Hepatocyte (in vitro differentiated cells): ENCODE measurements at regions not wholly inside any gene's neighbourhood (a gene's known extent, or its start where the extent isn't known, plus 50 kb on each side); places are given as distances from the start of the nearest gene placed in this dataset.
"Not testable (repeated sequence)": the region's sequence is repeated elsewhere in the genome, so short reads cannot be mapped to it uniquely, and the experiment has no call there.

Experiments
- DNase-seq: peaks from one replicate; pipeline ENCODE4 v3.0.0-alpha.2; 2016; ENCODE audit warnings: low spot score
- H2AFZ ChIP-seq: fragments of 200-600 bp; sonication (generic); 2 replicates; pipeline ENCODE4 v1.6.0; 2016; ENCODE audit warnings: antibody characterized with exemption, mild to moderate bottlenecking
- H3K27ac ChIP-seq: fragments of 200-600 bp; sonication (generic); 2 replicates; pipeline ENCODE4 v1.5.1; 2016; ENCODE audit warnings: mild to moderate bottlenecking
- H3K27me3 ChIP-seq: fragments of 200-600 bp; sonication (generic); 2 replicates; pipeline ENCODE4 v1.6.1; 2016
- H3K36me3 ChIP-seq: fragments of 200-600 bp; sonication (generic); replicated peaks from 2 replicates; pipeline ENCODE4 v1.5.1; 2016; ENCODE audit warnings: low read depth; ENCODE audit not compliant: insufficient read depth
- H3K4me1 ChIP-seq: fragments of 200-600 bp; sonication (generic); 2 replicates; pipeline ENCODE4 v1.5.1; 2016; ENCODE audit warnings: mild to moderate bottlenecking, moderate library complexity; ENCODE audit not compliant: insufficient read depth
- H3K4me2 ChIP-seq: fragments of 200-600 bp; sonication (generic); 2 replicates; pipeline ENCODE4 v1.6.0; 2016
- H3K4me3 ChIP-seq: fragments of 200-600 bp; sonication (generic); 2 replicates; pipeline ENCODE4 v1.5.1; 2016; ENCODE audit warnings: mild to moderate bottlenecking
- H3K79me2 ChIP-seq: fragments of 200-600 bp; sonication (generic); 2 replicates; pipeline ENCODE4 v1.6.0; 2017; ENCODE audit warnings: mild to moderate bottlenecking
- H3K9me2 ChIP-seq: fragments of 200-600 bp; sonication (generic); replicated peaks from 2 replicates; pipeline ENCODE4 v1.6.0; 2017; ENCODE audit warnings: mild to moderate bottlenecking; ENCODE audit not compliant: insufficient read depth
- H3K9me3 ChIP-seq: fragments of 200-600 bp; sonication (generic); 2 replicates; pipeline ENCODE4 v1.5.1; 2016; ENCODE audit warnings: low read depth, mild to moderate bottlenecking
- H4K20me1 ChIP-seq: fragments of 200-600 bp; sonication (generic); 2 replicates; pipeline ENCODE4 v1.6.0; 2016; ENCODE audit warnings: mild to moderate bottlenecking; ENCODE audit not compliant: insufficient read depth, poor library complexity, severe bottlenecking
- EZH2 ChIP-seq: fragments of 200-600 bp; sonication (generic); IDR thresholded peaks from 2 replicates; pipeline ENCODE4 v1.6.1; 2016; ENCODE audit warnings: antibody characterized with exemption, mild to moderate bottlenecking, borderline replicate concordance
- EZH2phosphoT487 ChIP-seq: fragments of 200-600 bp; sonication (generic); IDR thresholded peaks from one replicate; pipeline ENCODE4 v1.6.1; 2018; ENCODE audit warnings: antibody characterized with exemption, mild to moderate bottlenecking, low read depth, moderate library complexity; ENCODE audit not compliant: unreplicated experiment, severe bottlenecking
- WGBS: methylation state at CpG from one replicate; pipeline ENCODE4 v1.1.6; 2016; ENCODE audit warnings: low lambda C conversion rate; ENCODE audit errors: missing lambda C conversion rate; 5-methylcytosine and 5-hydroxymethylcytosine counted together
- TF ChIP-seq, protein P1 (sequence below): fragments of 200-600 bp; sonication (generic); IDR thresholded peaks from 2 replicates; pipeline ENCODE4 v1.5.1; 2016; ENCODE audit warnings: antibody characterized with exemption, mild to moderate bottlenecking; ENCODE audit not compliant: poor library complexity

DNA sequence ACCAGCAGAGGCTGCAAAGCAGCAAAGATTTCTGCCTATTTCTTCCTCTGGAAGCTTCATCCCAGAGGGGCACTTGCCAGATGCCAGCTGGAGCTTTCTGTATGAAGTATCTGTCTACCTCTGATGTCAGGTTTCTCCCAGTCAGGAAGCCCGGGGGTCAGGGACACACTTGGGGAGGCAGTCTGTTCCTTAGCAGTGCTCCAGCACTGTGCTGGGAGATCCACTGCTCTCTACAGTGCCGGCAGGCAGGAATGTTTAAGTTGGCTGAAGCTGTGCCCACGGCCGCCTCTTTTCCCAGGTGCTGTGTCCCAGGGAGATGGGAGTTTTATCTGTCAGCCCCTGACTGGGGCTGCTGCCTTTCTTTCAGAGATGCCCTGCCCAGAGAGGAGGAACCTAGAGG, 631.1 kb upstream of the HTR1E start:
- no peaks in the 10 kb centered on the region for H3K9me2 ChIP-seq
- H3K9me3 ChIP-seq: no peaks in the 10 kb centered on the region
- DNase-seq: no peak
- no peaks in the 10 kb centered on the region for H3K27me3 ChIP-seq
- no peak overlapping the region for H3K27ac ChIP-seq
- H3K4me2 ChIP-seq: no peak overlapping the region
- no peak overlapping the region for H2AFZ ChIP-seq
- H3K79me2 ChIP-seq: no peaks in the 10 kb centered on the region
- no peaks in the 10 kb centered on the region for H3K4me1 ChIP-seq
- no peaks in the 10 kb centered on the region for H4K20me1 ChIP-seq
- H3K4me3 ChIP-seq: no peak overlapping the region
- no peak for TF ChIP-seq EZH2
- TF ChIP-seq, protein P1, sequence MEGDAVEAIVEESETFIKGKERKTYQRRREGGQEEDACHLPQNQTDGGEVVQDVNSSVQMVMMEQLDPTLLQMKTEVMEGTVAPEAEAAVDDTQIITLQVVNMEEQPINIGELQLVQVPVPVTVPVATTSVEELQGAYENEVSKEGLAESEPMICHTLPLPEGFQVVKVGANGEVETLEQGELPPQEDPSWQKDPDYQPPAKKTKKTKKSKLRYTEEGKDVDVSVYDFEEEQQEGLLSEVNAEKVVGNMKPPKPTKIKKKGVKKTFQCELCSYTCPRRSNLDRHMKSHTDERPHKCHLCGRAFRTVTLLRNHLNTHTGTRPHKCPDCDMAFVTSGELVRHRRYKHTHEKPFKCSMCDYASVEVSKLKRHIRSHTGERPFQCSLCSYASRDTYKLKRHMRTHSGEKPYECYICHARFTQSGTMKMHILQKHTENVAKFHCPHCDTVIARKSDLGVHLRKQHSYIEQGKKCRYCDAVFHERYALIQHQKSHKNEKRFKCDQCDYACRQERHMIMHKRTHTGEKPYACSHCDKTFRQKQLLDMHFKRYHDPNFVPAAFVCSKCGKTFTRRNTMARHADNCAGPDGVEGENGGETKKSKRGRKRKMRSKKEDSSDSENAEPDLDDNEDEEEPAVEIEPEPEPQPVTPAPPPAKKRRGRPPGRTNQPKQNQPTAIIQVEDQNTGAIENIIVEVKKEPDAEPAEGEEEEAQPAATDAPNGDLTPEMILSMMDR: no peak
- no peak for TF ChIP-seq EZH2phosphoT487
- H3K36me3 ChIP-seq: no peaks in the 10 kb centered on the region
- 83% methylated on average over 4 of the region's 4 CpGs for WGBS

GRCh38 chr6:86285876-86286275, 643.2 kb upstream of the SYNCRIP start:
- H4K20me1 ChIP-seq: no peaks in the 10 kb centered on the region
- no peaks in the 10 kb centered on the region for H3K27me3 ChIP-seq
- no peak for DNase-seq
- H3K36me3 ChIP-seq: no peaks in the 10 kb centered on the region
- H3K79me2 ChIP-seq: no peaks in the 10 kb centered on the region
- no peaks in the 10 kb centered on the region for H3K9me3 ChIP-seq
- H3K4me3 ChIP-seq: no peak overlapping the region
- H3K9me2 ChIP-seq: no peaks in the 10 kb centered on the region
- H2AFZ ChIP-seq: no peak overlapping the region
- H3K27ac ChIP-seq: no peak overlapping the region
- TF ChIP-seq EZH2 (no peak), EZH2phosphoT487 (no peak)
- TF ChIP-seq, protein P1: no peak
- no peaks in the 10 kb centered on the region for H3K4me1 ChIP-seq
- no peak overlapping the region for H3K4me2 ChIP-seq

DNA sequence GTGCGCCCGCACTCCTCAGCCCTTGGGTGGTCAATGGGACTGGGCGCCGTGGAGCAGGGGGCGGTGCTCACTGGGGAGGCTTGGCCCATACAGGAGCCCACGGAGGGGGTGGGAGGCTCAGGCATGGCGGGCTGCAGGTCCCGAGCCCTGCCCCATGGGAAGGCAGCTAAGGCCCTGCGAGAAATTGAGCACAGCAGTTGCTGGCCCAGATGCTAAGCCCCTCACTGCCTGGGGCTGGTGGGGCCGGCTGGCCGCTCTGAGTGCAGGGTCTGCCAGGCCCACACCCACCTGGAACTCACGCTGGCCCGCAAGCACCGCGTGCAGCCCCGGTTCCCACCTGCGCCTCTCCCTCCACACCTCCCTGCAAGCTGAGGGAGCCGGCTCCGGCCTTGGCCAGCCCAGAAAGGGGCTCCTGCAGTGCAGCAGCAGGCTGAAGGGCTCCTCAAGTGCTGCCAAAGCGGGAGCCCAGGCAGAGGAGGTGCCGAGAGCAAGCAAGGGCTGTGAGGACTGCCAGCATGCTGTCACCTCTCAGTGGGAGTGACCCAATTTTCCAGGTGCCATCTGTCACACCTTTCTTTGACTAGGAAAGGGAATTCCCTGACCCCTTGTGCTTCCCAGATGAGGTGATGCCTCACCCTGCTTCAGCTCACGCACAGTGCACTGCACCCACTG, 642.3 kb upstream of the SYNCRIP start:
- DNase-seq, H3K79me2 ChIP-seq, H3K36me3 ChIP-seq, H2AFZ ChIP-seq, H4K20me1 ChIP-seq, H3K4me2 ChIP-seq, H3K27me3 ChIP-seq, H3K9me3 ChIP-seq, H3K4me1 ChIP-seq, H3K9me2 ChIP-seq, H3K4me3 ChIP-seq, H3K27ac ChIP-seq: not testable (repeated sequence)
- 97% methylated on average over 21 of the region's 22 CpGs for WGBS

DNA sequence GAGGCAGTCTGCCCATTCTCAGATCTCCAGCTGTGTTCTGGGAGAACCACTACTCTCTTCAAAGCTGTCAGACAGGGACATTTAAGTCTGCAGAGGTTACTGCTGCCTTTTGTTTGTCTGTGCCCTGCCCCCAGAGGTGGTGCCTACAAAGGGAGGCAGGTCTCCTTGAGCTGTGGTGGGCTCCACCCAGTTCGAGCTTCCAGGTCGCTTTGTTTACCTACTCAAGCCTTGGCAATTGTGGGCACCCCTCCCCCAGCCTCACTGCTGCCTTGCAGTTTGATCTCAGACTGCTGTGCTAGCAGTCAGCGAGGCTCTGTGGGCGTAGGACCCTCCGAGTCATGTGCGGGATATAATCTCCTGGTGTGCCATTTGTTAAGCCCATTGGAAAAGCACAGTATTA, 640.9 kb upstream of the SYNCRIP start:
- H3K4me1 ChIP-seq, H3K9me3 ChIP-seq, H3K79me2 ChIP-seq, H3K4me3 ChIP-seq, DNase-seq, H3K4me2 ChIP-seq, H3K36me3 ChIP-seq, H2AFZ ChIP-seq, H3K27me3 ChIP-seq, H4K20me1 ChIP-seq, H3K27ac ChIP-seq, H3K9me2 ChIP-seq: not testable (repeated sequence)
- WGBS: 92% methylated on average over 6 of the region's 6 CpGs

DNA sequence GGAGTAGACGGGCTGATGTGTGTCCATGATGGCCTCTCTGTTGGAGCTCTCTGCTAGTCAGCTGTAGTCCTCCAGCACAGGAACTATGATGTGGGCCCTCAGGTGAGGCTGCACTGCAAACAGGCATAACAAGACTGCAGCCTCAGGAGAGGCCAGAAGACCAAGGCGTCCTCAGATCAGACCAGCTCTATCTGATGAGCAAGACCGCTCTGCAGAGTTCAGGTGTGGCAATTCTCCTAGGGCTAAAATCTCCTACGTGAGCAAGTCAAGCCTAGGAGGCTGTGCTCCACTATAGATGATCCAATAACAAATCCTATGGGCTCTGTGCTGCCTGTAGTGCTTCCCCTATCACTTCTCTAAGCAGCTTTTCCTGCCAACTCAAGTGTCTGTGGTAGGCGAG, 633.4 kb upstream of the SYNCRIP start:
- Histone ChIP-seq H3K27me3 (no peaks in the 10 kb centered on the region), H2AFZ (no peak overlapping the region), H3K4me3 (no peak overlapping the region), H3K27ac (no peak overlapping the region), H4K20me1 (no peaks in the 10 kb centered on the region), H3K9me3 (no peaks in the 10 kb centered on the region), H3K4me1 (no peaks in the 10 kb centered on the region), H3K36me3 (no peaks in the 10 kb centered on the region), H3K4me2 (no peak overlapping the region), H3K79me2 (no peaks in the 10 kb centered on the region), H3K9me2 (no peaks in the 10 kb centered on the region)
- WGBS: 89% methylated on average over 5 of the region's 5 CpGs
- DNase-seq: no peak
- TF ChIP-seq, protein P1: no peak
